ENCODE measurements at regions not wholly inside any gene's neighbourhood (a gene's known extent, or its start where the extent isn't known, plus 50 kb on each side); places are given as distances from the start of the nearest gene placed in this dataset.

DNA sequence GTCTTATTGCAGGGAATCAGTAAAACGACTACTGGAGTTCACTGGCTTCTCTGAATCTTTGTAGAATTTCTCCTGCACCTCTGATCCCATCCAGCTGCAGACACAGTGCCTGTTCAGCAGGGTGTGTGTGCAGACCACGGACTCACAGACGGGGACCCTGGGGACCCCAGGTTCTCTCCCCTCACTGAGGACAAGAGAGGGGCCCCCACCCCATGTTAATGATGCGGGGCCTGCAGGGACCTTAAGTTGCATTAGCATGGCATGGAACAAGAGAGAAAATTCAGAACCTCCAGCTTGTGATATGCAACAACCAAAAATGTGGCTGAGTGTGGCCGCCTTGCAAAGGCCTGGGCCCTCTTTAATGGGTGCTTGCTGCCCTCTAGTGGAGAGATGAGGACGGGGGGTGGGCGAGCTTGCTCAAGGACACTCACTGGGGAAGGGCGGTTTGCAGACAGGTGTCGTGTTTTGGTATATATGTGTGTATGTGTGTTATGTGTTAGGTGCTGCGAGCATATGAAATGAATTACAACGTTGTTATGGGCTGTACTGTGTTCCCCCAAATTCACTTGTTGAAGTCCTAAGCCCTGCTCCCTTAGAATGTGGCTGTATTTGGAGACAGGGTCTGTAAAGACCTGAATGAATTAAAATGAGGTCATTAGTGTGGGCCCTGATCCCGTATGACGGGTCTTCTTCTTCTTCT lies 84.4 kb upstream of the SEPTIN5 start (continued):
- TF ChIP-seq, protein P1, sequence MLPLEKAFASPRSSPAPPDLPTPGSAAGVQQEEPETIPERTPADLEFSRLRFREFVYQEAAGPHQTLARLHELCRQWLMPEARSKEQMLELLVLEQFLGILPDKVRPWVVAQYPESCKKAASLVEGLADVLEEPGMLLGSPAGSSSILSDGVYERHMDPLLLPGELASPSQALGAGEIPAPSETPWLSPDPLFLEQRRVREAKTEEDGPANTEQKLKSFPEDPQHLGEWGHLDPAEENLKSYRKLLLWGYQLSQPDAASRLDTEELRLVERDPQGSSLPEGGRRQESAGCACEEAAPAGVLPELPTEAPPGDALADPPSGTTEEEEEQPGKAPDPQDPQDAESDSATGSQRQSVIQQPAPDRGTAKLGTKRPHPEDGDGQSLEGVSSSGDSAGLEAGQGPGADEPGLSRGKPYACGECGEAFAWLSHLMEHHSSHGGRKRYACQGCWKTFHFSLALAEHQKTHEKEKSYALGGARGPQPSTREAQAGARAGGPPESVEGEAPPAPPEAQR (tag by site-specific recombination; IDR thresholded peaks at IDR 0.05): no peak
- TF ChIP-seq ZEB2 (tag by site-specific recombination; IDR thresholded peaks at IDR 0.05) (no peak), HOXC10 (CRISPR knock-in tag; IDR thresholded peaks at IDR 0.05) (no peak), GLI4 (tag by site-specific recombination; IDR thresholded peaks at IDR 0.05) (no peak), ZFP69B (tag by site-specific recombination; IDR thresholded peaks at IDR 0.05) (peak; percentile 13; the same call in 1 of the 2 replicates), KLF16 (tag by site-specific recombination; IDR thresholded peaks at IDR 0.05) (no peak), ZNF211 (tag by site-specific recombination; IDR thresholded peaks at IDR 0.05; ENCODE audit: low read depth) (no peak), FEZF1 (tag by site-specific recombination; IDR thresholded peaks at IDR 0.05) (no peak), ZBTB48 (tag by site-specific recombination; IDR thresholded peaks at IDR 0.05) (no peak), ZNF610 (tag by site-specific recombination; IDR thresholded peaks at IDR 0.05; ENCODE audit: borderline replicate concordance) (no peak), ZNF202 (tag by site-specific recombination; IDR thresholded peaks at IDR 0.05; ENCODE audit: borderline replicate concordance) (no peak), ZFHX2 (tag by site-specific recombination; conservative IDR thresholded peaks at IDR 0.05) (peak; percentile 39), ZSCAN23 (tag by site-specific recombination; IDR thresholded peaks at IDR 0.05) (no peak), ZNF701 (tag by site-specific recombination; IDR thresholded peaks at IDR 0.05) (no peak), WT1 (tag by site-specific recombination; IDR thresholded peaks at IDR 0.05) (no peak), ZBTB20 (tag by site-specific recombination; IDR thresholded peaks at IDR 0.05) (no peak), ZNF157 (tag by site-specific recombination; IDR thresholded peaks at IDR 0.05) (no peak), SCRT1 (tag by site-specific recombination; IDR thresholded peaks at IDR 0.05; ENCODE audit: borderline replicate concordance) (peak; percentile 46; the same call in 1 of the 2 replicates), ZNF214 (tag by site-specific recombination; IDR thresholded peaks at IDR 0.05; ENCODE audit: borderline replicate concordance) (no peak), ZNF354C (tag by site-specific recombination; IDR thresholded peaks at IDR 0.05; ENCODE audit: borderline replicate concordance, low read depth) (no peak), ZFP37 (tag by site-specific recombination; IDR thresholded peaks at IDR 0.05) (no peak), GLIS1 (tag by site-specific recombination; IDR thresholded peaks at IDR 0.05) (no peak), BCL11B (tag by site-specific recombination; IDR thresholded peaks at IDR 0.05; ENCODE audit: low read depth) (no peak), SETDB1 (IDR thresholded peaks at IDR 0.05; ENCODE audit: insufficient read length, low read length) (no peak), YY2 (tag by site-specific recombination; IDR thresholded peaks at IDR 0.05) (no peak), ZNF2 (tag by site-specific recombination; IDR thresholded peaks at IDR 0.05) (peak; percentile 60; the same call in 1 of the 2 replicates), KLF1 (tag by site-specific recombination; IDR thresholded peaks at IDR 0.05) (0 out of 2 replicates have a peak, but pooled peaks have one; percentile 15), ZNF654 (tag by site-specific recombination; IDR thresholded peaks at IDR 0.05; ENCODE audit: low read depth) (peak; percentile 99)
- TF ChIP-seq, protein P2, sequence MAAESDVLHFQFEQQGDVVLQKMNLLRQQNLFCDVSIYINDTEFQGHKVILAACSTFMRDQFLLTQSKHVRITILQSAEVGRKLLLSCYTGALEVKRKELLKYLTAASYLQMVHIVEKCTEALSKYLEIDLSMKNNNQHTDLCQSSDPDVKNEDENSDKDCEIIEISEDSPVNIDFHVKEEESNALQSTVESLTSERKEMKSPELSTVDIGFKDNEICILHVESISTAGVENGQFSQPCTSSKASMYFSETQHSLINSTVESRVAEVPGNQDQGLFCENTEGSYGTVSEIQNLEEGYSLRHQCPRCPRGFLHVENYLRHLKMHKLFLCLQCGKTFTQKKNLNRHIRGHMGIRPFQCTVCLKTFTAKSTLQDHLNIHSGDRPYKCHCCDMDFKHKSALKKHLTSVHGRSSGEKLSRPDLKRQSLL (tag by site-specific recombination; IDR thresholded peaks at IDR 0.05): no peak
- TF ChIP-seq, protein P3, sequence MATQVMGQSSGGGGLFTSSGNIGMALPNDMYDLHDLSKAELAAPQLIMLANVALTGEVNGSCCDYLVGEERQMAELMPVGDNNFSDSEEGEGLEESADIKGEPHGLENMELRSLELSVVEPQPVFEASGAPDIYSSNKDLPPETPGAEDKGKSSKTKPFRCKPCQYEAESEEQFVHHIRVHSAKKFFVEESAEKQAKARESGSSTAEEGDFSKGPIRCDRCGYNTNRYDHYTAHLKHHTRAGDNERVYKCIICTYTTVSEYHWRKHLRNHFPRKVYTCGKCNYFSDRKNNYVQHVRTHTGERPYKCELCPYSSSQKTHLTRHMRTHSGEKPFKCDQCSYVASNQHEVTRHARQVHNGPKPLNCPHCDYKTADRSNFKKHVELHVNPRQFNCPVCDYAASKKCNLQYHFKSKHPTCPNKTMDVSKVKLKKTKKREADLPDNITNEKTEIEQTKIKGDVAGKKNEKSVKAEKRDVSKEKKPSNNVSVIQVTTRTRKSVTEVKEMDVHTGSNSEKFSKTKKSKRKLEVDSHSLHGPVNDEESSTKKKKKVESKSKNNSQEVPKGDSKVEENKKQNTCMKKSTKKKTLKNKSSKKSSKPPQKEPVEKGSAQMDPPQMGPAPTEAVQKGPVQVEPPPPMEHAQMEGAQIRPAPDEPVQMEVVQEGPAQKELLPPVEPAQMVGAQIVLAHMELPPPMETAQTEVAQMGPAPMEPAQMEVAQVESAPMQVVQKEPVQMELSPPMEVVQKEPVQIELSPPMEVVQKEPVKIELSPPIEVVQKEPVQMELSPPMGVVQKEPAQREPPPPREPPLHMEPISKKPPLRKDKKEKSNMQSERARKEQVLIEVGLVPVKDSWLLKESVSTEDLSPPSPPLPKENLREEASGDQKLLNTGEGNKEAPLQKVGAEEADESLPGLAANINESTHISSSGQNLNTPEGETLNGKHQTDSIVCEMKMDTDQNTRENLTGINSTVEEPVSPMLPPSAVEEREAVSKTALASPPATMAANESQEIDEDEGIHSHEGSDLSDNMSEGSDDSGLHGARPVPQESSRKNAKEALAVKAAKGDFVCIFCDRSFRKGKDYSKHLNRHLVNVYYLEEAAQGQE (tag by site-specific recombination; IDR thresholded peaks at IDR 0.05): no peak
- TF ChIP-seq, protein P4, sequence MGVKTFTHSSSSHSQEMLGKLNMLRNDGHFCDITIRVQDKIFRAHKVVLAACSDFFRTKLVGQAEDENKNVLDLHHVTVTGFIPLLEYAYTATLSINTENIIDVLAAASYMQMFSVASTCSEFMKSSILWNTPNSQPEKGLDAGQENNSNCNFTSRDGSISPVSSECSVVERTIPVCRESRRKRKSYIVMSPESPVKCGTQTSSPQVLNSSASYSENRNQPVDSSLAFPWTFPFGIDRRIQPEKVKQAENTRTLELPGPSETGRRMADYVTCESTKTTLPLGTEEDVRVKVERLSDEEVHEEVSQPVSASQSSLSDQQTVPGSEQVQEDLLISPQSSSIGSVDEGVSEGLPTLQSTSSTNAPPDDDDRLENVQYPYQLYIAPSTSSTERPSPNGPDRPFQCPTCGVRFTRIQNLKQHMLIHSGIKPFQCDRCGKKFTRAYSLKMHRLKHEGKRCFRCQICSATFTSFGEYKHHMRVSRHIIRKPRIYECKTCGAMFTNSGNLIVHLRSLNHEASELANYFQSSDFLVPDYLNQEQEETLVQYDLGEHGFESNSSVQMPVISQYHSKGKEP (tag by site-specific recombination; IDR thresholded peaks at IDR 0.05): no peak
- TF ChIP-seq, protein P5, sequence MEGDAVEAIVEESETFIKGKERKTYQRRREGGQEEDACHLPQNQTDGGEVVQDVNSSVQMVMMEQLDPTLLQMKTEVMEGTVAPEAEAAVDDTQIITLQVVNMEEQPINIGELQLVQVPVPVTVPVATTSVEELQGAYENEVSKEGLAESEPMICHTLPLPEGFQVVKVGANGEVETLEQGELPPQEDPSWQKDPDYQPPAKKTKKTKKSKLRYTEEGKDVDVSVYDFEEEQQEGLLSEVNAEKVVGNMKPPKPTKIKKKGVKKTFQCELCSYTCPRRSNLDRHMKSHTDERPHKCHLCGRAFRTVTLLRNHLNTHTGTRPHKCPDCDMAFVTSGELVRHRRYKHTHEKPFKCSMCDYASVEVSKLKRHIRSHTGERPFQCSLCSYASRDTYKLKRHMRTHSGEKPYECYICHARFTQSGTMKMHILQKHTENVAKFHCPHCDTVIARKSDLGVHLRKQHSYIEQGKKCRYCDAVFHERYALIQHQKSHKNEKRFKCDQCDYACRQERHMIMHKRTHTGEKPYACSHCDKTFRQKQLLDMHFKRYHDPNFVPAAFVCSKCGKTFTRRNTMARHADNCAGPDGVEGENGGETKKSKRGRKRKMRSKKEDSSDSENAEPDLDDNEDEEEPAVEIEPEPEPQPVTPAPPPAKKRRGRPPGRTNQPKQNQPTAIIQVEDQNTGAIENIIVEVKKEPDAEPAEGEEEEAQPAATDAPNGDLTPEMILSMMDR (tag by site-specific recombination; IDR thresholded peaks at IDR 0.05): peak; percentile 94

Data from HEK293 (cell line).